ENCODE measurements at regions not wholly inside any gene's neighbourhood (a gene's known extent, or its start where the extent isn't known, plus 50 kb on each side); places are given as distances from the start of the nearest gene placed in this dataset.

DNA sequence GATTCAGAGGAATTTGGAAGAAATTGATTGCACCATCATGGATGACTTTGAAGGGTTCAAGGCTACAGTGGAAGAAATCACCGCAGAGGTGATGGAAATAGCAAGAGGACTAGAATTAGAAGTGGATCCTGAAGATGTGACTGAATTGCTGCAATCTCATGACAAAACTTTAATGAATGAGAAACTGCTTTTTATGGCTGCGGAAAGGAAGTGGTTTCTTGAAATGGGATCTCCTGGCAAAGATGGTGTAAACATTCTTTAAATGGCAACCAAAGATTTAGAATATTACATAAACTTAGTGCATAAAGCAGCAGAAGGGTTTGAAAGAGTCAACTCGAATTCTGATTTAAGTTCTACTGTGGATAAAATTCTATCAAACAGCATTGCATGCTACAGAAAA, 698.6 kb downstream of the PLA2G4A start:
- TF ChIP-seq, protein P1, sequence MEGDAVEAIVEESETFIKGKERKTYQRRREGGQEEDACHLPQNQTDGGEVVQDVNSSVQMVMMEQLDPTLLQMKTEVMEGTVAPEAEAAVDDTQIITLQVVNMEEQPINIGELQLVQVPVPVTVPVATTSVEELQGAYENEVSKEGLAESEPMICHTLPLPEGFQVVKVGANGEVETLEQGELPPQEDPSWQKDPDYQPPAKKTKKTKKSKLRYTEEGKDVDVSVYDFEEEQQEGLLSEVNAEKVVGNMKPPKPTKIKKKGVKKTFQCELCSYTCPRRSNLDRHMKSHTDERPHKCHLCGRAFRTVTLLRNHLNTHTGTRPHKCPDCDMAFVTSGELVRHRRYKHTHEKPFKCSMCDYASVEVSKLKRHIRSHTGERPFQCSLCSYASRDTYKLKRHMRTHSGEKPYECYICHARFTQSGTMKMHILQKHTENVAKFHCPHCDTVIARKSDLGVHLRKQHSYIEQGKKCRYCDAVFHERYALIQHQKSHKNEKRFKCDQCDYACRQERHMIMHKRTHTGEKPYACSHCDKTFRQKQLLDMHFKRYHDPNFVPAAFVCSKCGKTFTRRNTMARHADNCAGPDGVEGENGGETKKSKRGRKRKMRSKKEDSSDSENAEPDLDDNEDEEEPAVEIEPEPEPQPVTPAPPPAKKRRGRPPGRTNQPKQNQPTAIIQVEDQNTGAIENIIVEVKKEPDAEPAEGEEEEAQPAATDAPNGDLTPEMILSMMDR (IDR thresholded peaks at IDR 0.05), result no peak
- no peak for TF ChIP-seq POLR2A (IDR thresholded peaks at IDR 0.05)
